Activated naive CD4-positive, alpha-beta T cell treated with anti-CD3 and anti-CD28 coated beads, Interleukin-2, amount 50 U/mL, for 24 hours (primary cell): ENCODE measurements at regions not wholly inside any gene's neighbourhood (a gene's known extent, or its start where the extent isn't known, plus 50 kb on each side); places are given as distances from the start of the nearest gene placed in this dataset.
"Not testable (repeated sequence)": the region's sequence is repeated elsewhere in the genome, so short reads cannot be mapped to it uniquely, and the experiment has no call there.

Source experiments
- H3K27ac Mint-ChIP-seq: one replicate; pipeline ENCODE4 v1.8.0; 2021; ENCODE audit warnings: mild to moderate bottlenecking, mixed read lengths
- H3K27me3 Mint-ChIP-seq: one replicate; pipeline ENCODE4 v1.8.0; 2021; ENCODE audit warnings: mixed read lengths
- H3K36me3 Mint-ChIP-seq: one replicate; pipeline ENCODE4 v1.8.0; 2021; ENCODE audit warnings: mixed read lengths
- H3K4me1 Mint-ChIP-seq: one replicate; pipeline ENCODE4 v1.8.0; 2021; ENCODE audit warnings: mixed read lengths
- H3K4me3 Mint-ChIP-seq: one replicate; pipeline ENCODE4 v1.8.0; 2021; ENCODE audit warnings: mild to moderate bottlenecking, mixed read lengths
- H3K9me3 Mint-ChIP-seq: one replicate; pipeline ENCODE4 v1.8.0; 2021; ENCODE audit warnings: mixed read lengths

DNA sequence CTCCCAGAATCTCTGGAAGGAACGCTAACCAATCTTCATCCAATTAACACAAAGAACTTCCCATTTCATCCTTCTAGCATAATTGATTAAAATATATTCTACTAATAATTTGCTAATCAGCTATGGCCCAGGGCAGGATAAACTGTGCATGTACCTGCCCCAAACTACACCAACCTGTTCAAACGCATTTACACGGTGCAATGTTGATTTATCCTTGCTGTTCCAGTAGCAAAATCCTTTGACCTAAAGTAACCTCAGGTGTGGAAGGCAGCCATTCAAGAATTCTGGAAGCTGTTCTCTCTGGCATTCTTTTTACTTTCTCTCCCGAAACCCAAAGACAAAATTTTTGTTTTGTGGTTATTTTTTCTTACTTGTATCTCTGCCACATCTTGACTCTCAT lies 309.4 kb downstream of the ZNF674 start:
- H3K4me1 Mint-ChIP-seq = peaks cover 9% of the 10 kb centered on the region
- no peaks in the 10 kb centered on the region for H3K9me3 Mint-ChIP-seq
- H3K27me3 Mint-ChIP-seq = no peaks in the 10 kb centered on the region
- H3K27ac Mint-ChIP-seq = no peak overlapping the region
- no peaks in the 10 kb centered on the region for H3K36me3 Mint-ChIP-seq
- no peak overlapping the region for H3K4me3 Mint-ChIP-seq

DNA sequence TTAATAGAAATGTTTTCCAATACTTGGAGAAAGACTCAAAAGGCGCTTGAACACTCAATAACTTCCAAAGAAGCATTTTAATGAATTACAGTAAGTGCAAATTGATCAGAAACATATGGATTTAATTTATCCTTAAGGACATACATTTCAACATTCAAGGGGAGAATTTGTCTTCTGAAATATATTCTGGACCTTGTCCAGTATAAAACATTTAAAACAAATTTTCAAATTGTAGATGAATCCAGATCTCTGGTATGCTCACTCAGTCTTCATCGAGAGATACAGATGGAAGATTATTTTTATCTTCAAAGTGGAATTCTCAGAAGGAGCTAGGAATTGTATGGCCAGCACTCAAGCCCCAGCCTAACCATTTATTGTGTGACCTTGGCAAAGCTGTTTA lies 310.4 kb downstream of the ZNF674 start:
- Mint-ChIP-seq H3K4me3 (no peak overlapping the region), H3K36me3 (no peaks in the 10 kb centered on the region), H3K4me1 (peaks cover 9% of the 10 kb centered on the region), H3K9me3 (no peaks in the 10 kb centered on the region), H3K27me3 (no peaks in the 10 kb centered on the region), H3K27ac (no peak overlapping the region)

DNA sequence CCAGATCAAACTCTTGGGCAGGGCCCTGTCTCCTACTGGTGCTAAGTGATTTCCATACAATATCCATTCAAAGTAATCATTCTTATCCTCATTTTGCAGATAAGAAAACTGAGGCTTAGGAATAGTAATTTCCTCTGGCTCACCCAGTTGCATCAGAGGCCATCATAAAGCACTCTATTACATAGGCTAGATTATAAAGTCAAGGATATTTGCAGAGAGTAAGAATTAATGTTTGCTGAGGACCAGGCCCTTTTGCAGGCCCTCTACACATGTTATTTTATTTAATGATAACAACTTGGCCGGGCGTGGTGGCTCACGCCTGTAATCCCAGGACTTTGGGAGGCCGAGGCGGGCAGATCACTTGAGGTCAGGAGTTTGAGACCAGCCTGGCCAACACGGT lies 316.8 kb downstream of the ZNF674 start:
- H3K4me1 Mint-ChIP-seq = no peaks in the 10 kb centered on the region
- H3K4me3 Mint-ChIP-seq = no peak overlapping the region
- no peaks in the 10 kb centered on the region for H3K36me3 Mint-ChIP-seq
- H3K27me3 Mint-ChIP-seq = no peaks in the 10 kb centered on the region
- H3K9me3 Mint-ChIP-seq = no peaks in the 10 kb centered on the region
- no peak overlapping the region for H3K27ac Mint-ChIP-seq

DNA sequence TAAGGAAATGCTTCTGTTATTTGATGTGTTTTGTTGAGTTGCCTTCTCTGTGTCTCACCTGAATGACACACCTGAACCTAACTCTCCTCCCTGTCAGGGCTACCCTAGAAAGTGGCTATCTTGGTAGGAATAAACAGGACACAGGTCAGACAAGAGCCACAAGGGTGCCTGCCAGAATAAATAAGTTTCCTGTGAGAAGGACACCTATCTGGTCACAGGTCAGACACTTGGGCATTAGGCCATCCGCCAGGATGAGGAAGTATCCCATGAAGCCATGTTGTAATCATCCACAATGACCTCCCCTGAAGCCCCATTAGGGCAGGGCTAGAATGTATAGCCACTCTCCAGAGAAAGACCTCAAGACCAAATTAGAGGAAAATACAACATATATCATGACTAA lies 318.8 kb downstream of the ZNF674 start:
- no peaks in the 10 kb centered on the region for H3K9me3 Mint-ChIP-seq
- H3K27me3 Mint-ChIP-seq = no peaks in the 10 kb centered on the region
- H3K36me3 Mint-ChIP-seq = no peaks in the 10 kb centered on the region
- no peaks in the 10 kb centered on the region for H3K4me1 Mint-ChIP-seq
- no peak overlapping the region for H3K4me3 Mint-ChIP-seq
- no peak overlapping the region for H3K27ac Mint-ChIP-seq

GRCh38 chrX:46223499-46223898 lies 321.7 kb downstream of the ZNF674 start:
- not testable (repeated sequence) for H3K9me3 Mint-ChIP-seq, H3K4me3 Mint-ChIP-seq, H3K4me1 Mint-ChIP-seq, H3K27ac Mint-ChIP-seq, H3K27me3 Mint-ChIP-seq, H3K36me3 Mint-ChIP-seq

GRCh38 chrX:46220822-46221221 lies 324.4 kb downstream of the ZNF674 start:
- H3K27ac Mint-ChIP-seq = no peak overlapping the region
- no peaks in the 10 kb centered on the region for H3K27me3 Mint-ChIP-seq
- H3K36me3 Mint-ChIP-seq = no peaks in the 10 kb centered on the region
- H3K4me1 Mint-ChIP-seq = no peaks in the 10 kb centered on the region
- H3K9me3 Mint-ChIP-seq = no peaks in the 10 kb centered on the region
- H3K4me3 Mint-ChIP-seq = no peak overlapping the region

- Mint-ChIP-seq H3K9me3 (no peaks in the 10 kb centered on the region), H3K4me1 (no peaks in the 10 kb centered on the region), H3K4me3 (no peak overlapping the region), H3K36me3 (no peaks in the 10 kb centered on the region), H3K27ac (no peak overlapping the region), H3K27me3 (no peaks in the 10 kb centered on the region)
Measured at GRCh38 chrX:46218373-46218772, 326.8 kb downstream of the ZNF674 start.

DNA sequence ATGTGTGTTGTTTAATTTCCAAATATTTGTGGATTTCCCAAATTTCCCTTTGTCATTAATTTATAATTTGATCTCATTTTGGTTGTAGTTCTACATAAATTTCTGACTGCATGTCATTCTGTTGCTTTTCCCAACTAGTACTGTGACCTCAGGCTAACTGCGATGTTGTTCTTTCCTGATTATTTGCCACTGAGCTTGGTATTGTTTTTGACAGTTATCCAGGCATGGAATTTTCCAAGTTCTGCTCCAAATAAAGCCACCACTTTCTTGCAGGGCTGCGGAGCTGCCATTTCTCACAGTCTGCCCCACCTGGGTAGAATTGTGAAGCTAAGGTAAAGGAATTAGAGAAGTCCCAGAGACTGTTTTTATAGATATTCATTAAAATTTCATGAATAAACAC lies 328.8 kb downstream of the ZNF674 start:
- Mint-ChIP-seq H3K27me3 (no peaks in the 10 kb centered on the region), H3K36me3 (no peaks in the 10 kb centered on the region), H3K4me3 (no peak overlapping the region), H3K4me1 (no peaks in the 10 kb centered on the region), H3K9me3 (no peaks in the 10 kb centered on the region), H3K27ac (no peak overlapping the region)

DNA sequence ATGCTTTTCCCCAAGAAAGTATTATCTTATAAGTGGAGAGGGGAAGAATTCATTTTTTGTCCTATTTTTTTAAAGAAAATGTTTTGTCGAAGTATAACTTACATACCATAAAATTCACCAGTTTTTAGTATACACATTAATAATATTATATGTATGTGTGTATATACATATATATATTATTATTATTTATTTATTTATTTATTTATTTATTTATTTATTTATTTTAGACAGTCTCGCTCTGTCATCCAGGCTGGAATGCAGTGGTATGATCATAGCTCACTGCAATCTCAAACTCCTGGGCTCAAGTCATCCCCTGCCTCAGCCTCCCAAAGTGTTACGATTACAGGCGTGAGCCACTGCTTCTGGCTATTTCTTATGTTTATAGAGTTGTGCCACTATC lies 334.1 kb downstream of the ZNF674 start:
- H3K4me1 Mint-ChIP-seq = peaks cover 26% of the 10 kb centered on the region
- H3K27ac Mint-ChIP-seq = no peak overlapping the region
- no peaks in the 10 kb centered on the region for H3K36me3 Mint-ChIP-seq
- no peak overlapping the region for H3K4me3 Mint-ChIP-seq
- H3K9me3 Mint-ChIP-seq = no peaks in the 10 kb centered on the region
- no peaks in the 10 kb centered on the region for H3K27me3 Mint-ChIP-seq

- H3K9me3 Mint-ChIP-seq = no peaks in the 10 kb centered on the region
- H3K4me3 Mint-ChIP-seq = no peak overlapping the region
- H3K36me3 Mint-ChIP-seq = no peaks in the 10 kb centered on the region
- no peaks in the 10 kb centered on the region for H3K27me3 Mint-ChIP-seq
- no peak overlapping the region for H3K27ac Mint-ChIP-seq
- peaks cover 31% of the 10 kb centered on the region for H3K4me1 Mint-ChIP-seq
Measured at GRCh38 chrX:46209768-46210167, 335.5 kb downstream of the ZNF674 start.

DNA sequence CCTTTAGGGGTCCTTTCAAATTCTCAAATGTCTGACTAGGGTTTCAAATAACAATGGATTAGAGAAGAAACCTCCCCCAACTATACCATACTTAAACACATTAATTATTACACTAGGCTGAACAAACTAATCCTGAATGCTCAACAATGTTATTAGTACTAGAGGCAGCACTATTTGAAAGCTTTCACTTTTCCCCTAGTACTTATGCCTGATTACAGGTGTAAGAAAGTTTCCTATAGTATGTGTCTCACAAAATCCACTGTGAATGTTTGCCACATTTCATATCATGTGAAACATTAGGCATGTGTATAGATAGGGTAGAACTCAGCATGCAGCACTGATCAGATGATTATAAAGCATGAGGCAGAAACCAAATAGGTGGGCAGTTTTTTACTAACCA lies 336.2 kb downstream of the ZNF674 start:
- no peaks in the 10 kb centered on the region for H3K27me3 Mint-ChIP-seq
- H3K4me1 Mint-ChIP-seq = peaks cover 33% of the 10 kb centered on the region
- H3K27ac Mint-ChIP-seq = no peak overlapping the region
- no peaks in the 10 kb centered on the region for H3K36me3 Mint-ChIP-seq
- H3K4me3 Mint-ChIP-seq = no peak overlapping the region
- H3K9me3 Mint-ChIP-seq = no peaks in the 10 kb centered on the region

- no peaks in the 10 kb centered on the region for H3K9me3 Mint-ChIP-seq
- peaks cover 33% of the 10 kb centered on the region for H3K4me1 Mint-ChIP-seq
- peak overlapping the region; percentile 23 for H3K4me3 Mint-ChIP-seq
- no peak overlapping the region for H3K27ac Mint-ChIP-seq
- H3K27me3 Mint-ChIP-seq = no peaks in the 10 kb centered on the region
- no peaks in the 10 kb centered on the region for H3K36me3 Mint-ChIP-seq
Measured at GRCh38 chrX:46208225-46208854, 336.9 kb downstream of the ZNF674 start.

DNA sequence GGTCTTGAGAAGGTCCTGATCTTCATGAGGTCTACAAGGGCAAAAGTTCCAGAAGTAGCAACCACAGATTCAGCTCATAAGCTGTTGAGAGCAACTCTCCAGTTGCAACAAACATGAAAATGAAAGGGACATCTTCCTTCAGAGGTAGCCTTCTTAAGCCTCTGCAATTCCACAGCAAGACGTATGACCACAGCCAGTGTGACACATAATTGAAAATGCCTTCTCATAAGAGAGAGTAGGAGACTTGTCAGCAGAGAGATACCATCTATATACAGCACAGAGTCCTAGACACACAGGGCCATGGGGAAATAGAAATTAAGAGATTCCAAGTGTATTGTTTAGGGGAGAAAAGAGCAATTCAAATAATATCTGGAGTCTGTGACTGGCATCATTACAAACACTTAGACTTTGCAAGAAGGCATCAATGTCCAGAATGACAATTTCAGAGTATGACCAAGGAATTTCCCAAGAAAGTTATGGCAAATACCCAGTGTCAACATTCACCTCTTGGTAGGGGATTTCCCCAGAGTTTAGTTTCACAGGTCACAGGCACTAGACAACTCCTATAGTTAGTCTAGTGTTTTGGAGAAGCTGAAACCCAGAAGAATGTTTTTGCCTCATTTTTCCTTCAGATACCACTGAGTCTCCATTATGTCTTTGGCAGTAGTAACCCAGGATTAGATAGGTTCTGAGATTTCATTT lies 340.3 kb downstream of the ZNF674 start:
- Mint-ChIP-seq H3K27me3 (no peaks in the 10 kb centered on the region), H3K36me3 (no peaks in the 10 kb centered on the region), H3K4me3 (no peak overlapping the region), H3K4me1 (peaks cover 38% of the 10 kb centered on the region), H3K27ac (no peak overlapping the region), H3K9me3 (no peaks in the 10 kb centered on the region)

DNA sequence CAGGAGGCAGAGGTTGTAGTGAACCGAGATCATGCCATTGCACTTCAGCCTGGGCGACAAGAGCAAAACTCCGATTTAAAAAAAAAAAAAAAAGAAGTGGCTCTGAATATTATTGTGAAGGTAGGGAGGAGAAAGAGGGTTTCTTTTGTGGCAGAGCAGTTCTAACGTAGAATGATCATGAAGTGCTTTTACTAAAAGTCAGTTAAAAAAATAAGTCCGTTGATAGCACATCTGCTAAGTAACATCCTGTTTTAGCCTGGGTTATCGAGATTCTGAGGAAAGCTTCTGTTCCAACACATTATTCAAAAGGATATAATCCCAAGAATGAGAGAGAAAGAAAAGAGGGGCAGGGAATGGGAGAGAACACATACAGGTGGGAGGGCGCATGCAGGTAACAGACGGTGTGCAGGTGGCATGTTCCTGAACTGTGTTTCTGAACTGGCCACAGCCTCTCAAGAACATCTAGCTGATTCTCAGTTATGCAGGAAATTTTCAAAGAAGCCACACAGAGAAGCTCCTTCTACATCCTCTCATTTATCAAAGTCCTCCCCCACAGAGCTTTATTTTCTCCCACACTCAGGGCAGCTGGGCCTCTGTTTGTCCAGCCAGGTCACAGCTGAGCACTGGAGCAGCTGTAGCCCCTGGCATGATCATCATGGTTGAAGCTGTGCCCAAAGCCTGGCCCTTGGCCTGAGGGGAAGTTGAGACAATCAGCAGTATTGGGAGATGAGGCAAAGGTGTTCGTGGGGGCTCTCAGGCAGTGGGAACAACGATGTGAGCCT lies 342.3 kb downstream of the ZNF674 start:
- Mint-ChIP-seq H3K4me3 (no peak overlapping the region), H3K9me3 (no peaks in the 10 kb centered on the region), H3K27me3 (no peaks in the 10 kb centered on the region), H3K4me1 (peaks cover 20% of the 10 kb centered on the region), H3K36me3 (no peaks in the 10 kb centered on the region), H3K27ac (no peak overlapping the region)

GRCh38 chrX:46200413-46200812 lies 344.8 kb downstream of the ZNF674 start:
- Mint-ChIP-seq H3K27ac (no peak overlapping the region), H3K4me1 (peaks cover 14% of the 10 kb centered on the region), H3K36me3 (no peaks in the 10 kb centered on the region), H3K4me3 (no peak overlapping the region), H3K27me3 (no peaks in the 10 kb centered on the region), H3K9me3 (no peaks in the 10 kb centered on the region)

DNA sequence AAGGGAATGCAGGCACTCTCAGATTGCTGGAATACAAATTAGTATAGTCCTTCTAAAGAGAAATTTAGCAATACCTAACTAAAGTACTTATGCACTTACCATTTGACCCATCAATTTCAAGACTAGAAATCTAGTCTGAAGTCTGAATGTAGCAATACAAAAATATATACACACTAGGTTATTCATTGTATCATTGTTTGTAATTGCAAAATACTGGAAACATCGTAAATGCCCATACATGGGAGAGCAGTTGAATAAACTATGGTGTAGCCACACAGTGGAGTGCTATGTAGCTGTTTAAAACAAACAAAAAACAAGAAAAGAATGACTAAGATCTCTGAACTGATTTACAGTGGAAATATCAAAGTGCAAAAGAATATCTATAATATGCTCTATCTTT lies 346.4 kb downstream of the ZNF674 start:
- Mint-ChIP-seq H3K9me3 (no peaks in the 10 kb centered on the region), H3K27me3 (no peaks in the 10 kb centered on the region), H3K27ac (no peak overlapping the region), H3K4me3 (no peak overlapping the region), H3K4me1 (peaks cover 8% of the 10 kb centered on the region), H3K36me3 (no peaks in the 10 kb centered on the region)
